Nephron progenitor cell (in vitro differentiated cells): ENCODE measurements at regions not wholly inside any gene's neighbourhood (a gene's known extent, or its start where the extent isn't known, plus 50 kb on each side); places are given as distances from the start of the nearest gene placed in this dataset.
"Not testable (repeated sequence)": the region's sequence is repeated elsewhere in the genome, so short reads cannot be mapped to it uniquely, and the experiment has no call there.

Source experiments
- DNase-seq: peaks from one replicate; pipeline ENCODE4 v3.0.0; 2021
- H3K27ac Mint-ChIP-seq: 2 replicates; pipeline ENCODE4 v1.8.0; 2021; ENCODE audit warnings: mild to moderate bottlenecking, moderate library complexity, mixed read lengths
- H3K27me3 Mint-ChIP-seq: 2 replicates; pipeline ENCODE4 v1.8.0; 2021; ENCODE audit warnings: mild to moderate bottlenecking, low read depth, mixed read lengths; ENCODE audit not compliant: poor library complexity
- H3K36me3 Mint-ChIP-seq: 2 replicates; pipeline ENCODE4 v1.8.0; 2021; ENCODE audit warnings: low read depth, mixed read lengths
- H3K4me1 Mint-ChIP-seq: 2 replicates; pipeline ENCODE4 v1.8.0; 2021; ENCODE audit warnings: mixed read lengths
- H3K4me3 Mint-ChIP-seq: 2 replicates; pipeline ENCODE4 v1.8.0; 2021; ENCODE audit warnings: mild to moderate bottlenecking, moderate library complexity, mixed read lengths
- H3K9me3 Mint-ChIP-seq: 2 replicates; pipeline ENCODE4 v1.8.0; 2021; ENCODE audit warnings: mild to moderate bottlenecking, moderate library complexity, mixed read lengths
- CTCF ChIP-seq: fragments of 200-600 bp; sonication (generic); IDR thresholded peaks from 2 replicates; pipeline ENCODE4 v1.5.0; 2021; ENCODE audit warnings: antibody characterized with exemption

- Mint-ChIP-seq H3K4me1 (no peaks in the 10 kb centered on the region), H3K4me3 (no peak overlapping the region), H3K27ac (no peak overlapping the region), H3K9me3 (peaks cover 86% of the 10 kb centered on the region), H3K36me3 (peaks cover 16% of the 10 kb centered on the region), H3K27me3 (peaks cover 3% of the 10 kb centered on the region)
- DNase-seq, result no peak
- no peak for TF ChIP-seq CTCF
Observed at GRCh38 chr9:65459756-65460320, 174.8 kb upstream of the FOXD4L5 start.

GRCh38 chr9:65458992-65459391, 174.0 kb upstream of the FOXD4L5 start:
- H3K27me3 Mint-ChIP-seq, result peaks cover 3% of the 10 kb centered on the region
- H3K27ac Mint-ChIP-seq, result no peak overlapping the region
- peaks cover 81% of the 10 kb centered on the region for H3K9me3 Mint-ChIP-seq
- peaks cover 8% of the 10 kb centered on the region for H3K36me3 Mint-ChIP-seq
- no peak for TF ChIP-seq CTCF
- no peak for DNase-seq
- no peaks in the 10 kb centered on the region for H3K4me1 Mint-ChIP-seq
- H3K4me3 Mint-ChIP-seq, result no peak overlapping the region

DNA sequence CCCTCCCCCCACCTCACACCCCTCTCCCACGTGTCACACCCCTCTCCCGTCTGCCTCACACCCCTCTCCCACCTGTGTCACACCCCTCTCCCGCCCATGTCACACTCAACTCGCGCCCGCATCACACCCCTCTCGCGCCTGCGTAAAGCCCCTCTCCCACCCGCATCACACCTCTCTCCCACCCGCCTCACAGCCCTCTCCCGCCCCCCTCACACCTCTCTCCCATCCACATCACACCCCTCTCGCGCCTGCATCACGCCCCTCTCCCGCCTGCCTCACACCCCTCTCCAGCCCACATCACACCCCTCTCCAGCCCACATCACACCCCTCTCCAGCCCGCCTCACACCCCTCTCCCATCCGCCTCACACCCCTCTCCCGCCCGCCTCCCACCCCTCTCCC, 173.5 kb upstream of the FOXD4L5 start:
- Mint-ChIP-seq H3K9me3 (peaks cover 81% of the 10 kb centered on the region), H3K4me1 (no peaks in the 10 kb centered on the region), H3K36me3 (peaks cover 8% of the 10 kb centered on the region), H3K27me3 (peaks cover 3% of the 10 kb centered on the region), H3K27ac (no peak overlapping the region), H3K4me3 (no peak overlapping the region)
- TF ChIP-seq CTCF, result no peak
- no peak for DNase-seq

- H3K27ac Mint-ChIP-seq, H3K4me3 Mint-ChIP-seq, H3K36me3 Mint-ChIP-seq, H3K27me3 Mint-ChIP-seq, H3K4me1 Mint-ChIP-seq, DNase-seq: not testable (repeated sequence)
- peaks cover 81% of the 10 kb centered on the region for H3K9me3 Mint-ChIP-seq
Observed at GRCh38 chr9:65456991-65457390, 172.0 kb upstream of the FOXD4L5 start.

DNA sequence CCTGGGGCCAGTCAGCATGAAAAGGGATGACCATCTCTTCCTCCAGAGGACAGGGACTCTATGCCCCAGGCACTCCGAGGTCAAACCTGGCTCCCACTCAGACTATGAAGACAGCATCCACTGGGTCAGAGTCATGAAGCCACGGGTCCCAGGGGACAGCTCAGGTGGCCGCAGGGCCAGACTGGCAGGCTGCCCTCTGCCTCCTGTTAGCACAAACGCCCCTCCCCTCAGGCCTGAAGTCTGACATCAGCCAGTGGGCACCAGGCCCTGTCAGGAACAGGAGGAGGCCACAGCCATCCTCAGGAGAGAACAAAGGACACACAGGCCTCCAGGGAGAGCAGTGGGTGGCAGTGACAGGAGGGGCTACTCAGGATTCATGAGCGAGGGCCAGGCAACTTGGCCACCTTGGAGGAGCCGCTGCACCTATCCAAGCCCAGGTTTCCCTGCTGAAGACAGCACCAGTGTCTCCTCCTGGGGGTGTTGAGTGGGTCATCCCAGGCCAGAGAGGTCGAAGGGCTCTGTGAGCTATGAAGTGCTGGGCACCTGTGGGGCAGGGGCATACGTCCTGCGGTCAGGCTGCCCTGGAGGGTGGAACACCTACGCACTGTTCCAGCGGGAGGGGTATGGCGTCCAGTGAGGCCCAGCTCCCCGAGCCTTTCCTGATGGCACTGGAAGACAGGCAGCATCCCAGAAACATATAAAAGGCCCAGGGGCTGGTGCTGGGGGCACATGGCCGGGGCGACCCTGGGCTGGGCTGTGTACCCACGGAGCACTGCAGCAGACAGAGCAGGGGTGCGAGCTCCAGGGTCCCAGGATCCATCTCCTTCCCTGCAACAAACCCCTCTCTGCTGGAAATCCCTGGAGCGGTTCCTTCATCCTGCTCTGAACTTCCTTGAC, 171.0 kb upstream of the FOXD4L5 start:
- not testable (repeated sequence) for H3K27me3 Mint-ChIP-seq, H3K4me1 Mint-ChIP-seq, H3K36me3 Mint-ChIP-seq, DNase-seq, H3K27ac Mint-ChIP-seq, H3K4me3 Mint-ChIP-seq
- peaks cover 83% of the 10 kb centered on the region for H3K9me3 Mint-ChIP-seq

DNA sequence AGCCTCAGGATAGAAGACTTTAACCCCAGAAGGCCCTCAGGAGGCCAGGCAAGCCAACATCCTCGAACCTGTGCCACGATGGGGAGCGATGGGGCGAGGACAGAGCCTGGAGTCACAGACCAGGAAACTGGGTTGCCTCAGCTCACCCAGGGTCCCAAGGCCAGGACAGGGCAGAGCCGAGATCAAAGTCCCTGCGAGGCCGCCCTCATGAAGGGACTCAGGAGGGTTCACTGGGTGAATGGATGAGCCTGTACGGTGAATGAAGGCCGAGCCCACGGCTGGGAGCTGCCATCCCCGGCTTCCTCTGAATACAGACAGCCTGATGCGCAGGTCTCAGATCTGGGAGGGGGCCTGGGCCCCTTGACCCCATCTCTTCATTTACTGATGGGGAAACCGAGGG, 170.1 kb upstream of the FOXD4L5 start:
- not testable (repeated sequence) for H3K36me3 Mint-ChIP-seq, H3K4me3 Mint-ChIP-seq, DNase-seq, H3K27me3 Mint-ChIP-seq, H3K27ac Mint-ChIP-seq, H3K4me1 Mint-ChIP-seq
- peaks cover 77% of the 10 kb centered on the region for H3K9me3 Mint-ChIP-seq

- not testable (repeated sequence) for H3K27ac Mint-ChIP-seq, H3K27me3 Mint-ChIP-seq, DNase-seq, H3K4me3 Mint-ChIP-seq, H3K4me1 Mint-ChIP-seq, H3K36me3 Mint-ChIP-seq
- H3K9me3 Mint-ChIP-seq, result peaks cover 74% of the 10 kb centered on the region
Observed at GRCh38 chr9:65454666-65455065, 169.7 kb upstream of the FOXD4L5 start.

DNA sequence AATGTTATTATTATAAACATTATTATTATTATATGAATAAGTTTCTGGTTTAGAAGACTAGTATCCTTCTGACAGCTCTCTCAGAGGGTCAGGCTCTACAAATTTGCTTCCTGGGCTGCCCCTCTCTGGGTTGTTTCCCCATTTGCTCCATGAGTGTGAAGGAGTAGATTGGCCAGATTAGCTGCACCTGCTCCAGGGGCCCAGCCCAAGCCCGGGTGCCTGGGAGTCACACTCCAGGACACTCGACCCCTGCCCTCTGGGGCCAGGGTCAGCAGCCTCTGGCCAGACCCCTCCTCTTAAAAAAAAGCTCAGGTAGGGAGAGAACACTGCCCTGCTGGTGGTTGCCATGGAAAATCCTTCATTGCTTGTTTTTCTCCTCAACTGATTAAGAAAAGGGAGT, 169.0 kb upstream of the FOXD4L5 start:
- H3K4me1 Mint-ChIP-seq, H3K4me3 Mint-ChIP-seq, H3K27me3 Mint-ChIP-seq, H3K27ac Mint-ChIP-seq, H3K36me3 Mint-ChIP-seq, DNase-seq: not testable (repeated sequence)
- H3K9me3 Mint-ChIP-seq, result peaks cover 74% of the 10 kb centered on the region

- not testable (repeated sequence) for H3K4me3 Mint-ChIP-seq, H3K27me3 Mint-ChIP-seq, DNase-seq, H3K27ac Mint-ChIP-seq, H3K4me1 Mint-ChIP-seq, H3K36me3 Mint-ChIP-seq
- H3K9me3 Mint-ChIP-seq, result peaks cover 79% of the 10 kb centered on the region
Observed at GRCh38 chr9:65449886-65450610, 165.0 kb upstream of the FOXD4L5 start.
